Activated CD4-positive, alpha-beta T cell treated with anti-CD3 and anti-CD28 coated beads for 36 hours (primary cell): ENCODE measurements at regions not wholly inside any gene's neighbourhood (a gene's known extent, or its start where the extent isn't known, plus 50 kb on each side); places are given as distances from the start of the nearest gene placed in this dataset.

Experiments
- ATAC-seq: fragments of 200-7000 bp; cut with Tn5 transposase; one replicate; pipeline ENCODE4 v1.10.0; 2021; ENCODE audit warnings: mild to moderate bottlenecking, moderate library complexity
- CTCF ChIA-PET: fragments of 350-600 bp; sonication (Branson Sonifier 250); formaldehyde crosslinking; loops from one replicate; lab custom pipeline; 2021; ENCODE audit warnings: antibody characterized with exemption; lab: Charles Lee
- POLR2A ChIA-PET: fragments of 350-600 bp; sonication (Branson Sonifier 250); formaldehyde crosslinking; loops from one replicate; lab custom pipeline; 2021; ENCODE audit warnings: antibody characterized with exemption, inconsistent platforms; lab: Charles Lee
- DNase-seq: peaks from one replicate; pipeline ENCODE4 v3.0.0-alpha.2; 2020
- H3K27ac Mint-ChIP-seq: one replicate; pipeline ENCODE4 v1.8.0; 2021; ENCODE audit warnings: mixed read lengths
- H3K27me3 Mint-ChIP-seq: one replicate; pipeline ENCODE4 v1.8.0; 2021; ENCODE audit warnings: mixed read lengths
- H3K36me3 Mint-ChIP-seq: one replicate; pipeline ENCODE4 v1.8.0; 2021; ENCODE audit warnings: low read depth, mixed read lengths
- H3K4me1 Mint-ChIP-seq: one replicate; pipeline ENCODE4 v1.8.0; 2021; ENCODE audit warnings: mixed read lengths
- H3K4me3 Mint-ChIP-seq: one replicate; pipeline ENCODE4 v1.8.0; 2021; ENCODE audit warnings: mild to moderate bottlenecking, moderate library complexity, mixed read lengths
- H3K9me3 Mint-ChIP-seq: one replicate; pipeline ENCODE4 v1.8.0; 2021; ENCODE audit warnings: low read depth, mixed read lengths
- intact Hi-C, 2 experiments: fragments of 100-400 bp; cut with DNase I in 1 of 2; cut with micrococcal nuclease in 1 of 2; formaldehyde crosslinking; loops; one replicate each; pipeline versions ENCODE4 v1.14.2 to v1.15.1; 2022 to 2024; cut with DNase I, micrococcal nuclease

DNA sequence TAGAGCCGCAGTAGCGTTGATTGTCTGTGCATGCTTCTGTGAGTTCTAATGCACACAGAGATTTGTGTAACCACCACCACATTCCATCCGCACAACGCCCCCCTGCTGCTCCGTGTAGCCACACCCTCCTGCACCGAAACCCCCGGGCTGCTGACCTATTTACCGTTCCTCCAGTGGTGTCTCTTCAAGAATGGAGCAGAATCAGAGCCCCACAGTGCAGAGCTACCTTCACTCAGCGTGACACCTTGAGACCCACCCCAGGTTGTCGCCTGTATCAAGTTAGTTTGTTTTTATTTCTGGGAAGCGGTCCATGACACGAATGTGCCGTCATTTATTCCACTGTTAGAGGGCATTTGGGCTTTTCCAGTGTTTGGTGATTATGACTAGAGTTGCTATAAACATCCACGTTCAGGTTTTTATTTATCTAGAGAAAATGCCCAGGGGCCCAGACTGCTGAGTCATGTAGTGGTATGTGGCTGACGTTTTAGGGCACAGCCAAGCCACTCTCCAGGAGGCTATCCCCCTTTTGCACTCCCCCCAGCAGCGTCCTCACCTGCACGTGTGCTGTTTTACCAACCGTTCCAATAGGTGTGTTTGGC, 266.8 kb downstream of the NDUFA10 start:
- Mint-ChIP-seq H3K4me1 (peaks cover 11% of the 10 kb centered on the region), H3K4me3 (no peak overlapping the region)
- intact Hi-C loops, result no loop called here

DNA sequence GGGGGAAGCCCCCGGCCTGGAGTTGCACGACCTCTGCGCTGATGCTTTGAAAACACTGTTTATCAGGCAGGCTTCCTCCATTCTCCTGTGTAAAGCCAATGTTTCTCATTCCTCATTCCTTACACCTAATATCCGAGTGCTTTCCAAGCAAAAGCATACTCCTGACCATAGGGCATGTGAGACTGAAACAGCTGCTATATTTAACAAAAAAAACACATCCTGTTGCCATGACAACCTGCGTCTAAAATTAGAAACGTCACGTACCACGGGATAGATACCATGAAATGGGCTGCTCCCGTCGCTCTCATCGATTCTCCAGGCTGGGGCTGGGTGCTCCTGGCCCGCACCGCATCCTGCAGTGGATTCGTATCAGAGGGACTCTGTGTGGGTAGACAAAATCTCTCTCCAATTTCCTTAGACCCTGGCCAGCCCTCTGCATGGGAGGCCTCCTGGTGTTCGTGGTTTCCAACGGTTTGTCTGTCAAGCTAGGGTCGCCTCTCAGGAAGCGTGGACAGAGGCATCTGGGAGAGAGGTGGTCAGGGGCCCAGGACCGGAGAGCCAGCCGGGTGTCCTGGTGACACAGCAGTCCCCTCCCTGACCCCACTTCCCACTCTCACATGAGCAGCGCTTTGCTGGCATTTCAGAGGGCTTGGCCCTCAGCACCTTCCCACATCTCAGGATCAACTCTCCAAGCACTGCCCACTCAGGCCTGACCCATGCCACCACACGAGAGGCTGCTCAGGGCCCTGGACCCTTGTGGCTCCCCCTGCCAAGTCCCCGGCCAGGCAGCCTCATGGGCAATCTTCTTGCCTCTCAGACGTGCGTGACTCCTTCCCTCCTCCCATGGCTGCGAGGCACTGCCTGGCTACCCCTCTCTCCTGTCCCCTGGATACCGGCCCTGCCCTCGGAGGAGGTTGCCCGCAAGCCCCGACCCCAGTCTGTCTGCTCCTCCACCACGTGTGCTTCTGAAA, 268.1 kb downstream of the NDUFA10 start:
- CTCF ChIA-PET, result no interaction called here
- no peak overlapping the region for H3K4me3 Mint-ChIP-seq
- POLR2A ChIA-PET, result no interaction called here

More for the DNA sequence above, 266.8 kb downstream of the NDUFA10 start:
- ChIA-PET POLR2A (no interaction called here), CTCF (no interaction called here)
- ATAC-seq (no peak), DNase-seq (no peak)
- Mint-ChIP-seq H3K27me3 (no peaks in the 10 kb centered on the region), H3K36me3 (no peaks in the 10 kb centered on the region), H3K27ac (no peak overlapping the region), H3K9me3 (no peaks in the 10 kb centered on the region)

GRCh38 chr2:239756031-239756789, 268.9 kb downstream of the NDUFA10 start:
- intact Hi-C loops, result no loop called here
- Mint-ChIP-seq H3K9me3 (no peaks in the 10 kb centered on the region), H3K36me3 (no peaks in the 10 kb centered on the region), H3K4me3 (no peak overlapping the region), H3K27ac (no peak overlapping the region), H3K4me1 (peaks cover 22% of the 10 kb centered on the region), H3K27me3 (no peaks in the 10 kb centered on the region)
- DNase-seq (no peak), ATAC-seq (no peak)
- ChIA-PET POLR2A (interaction anchor here (0.6 kb wide), 1 partner anchor 41 kb away, joined by 3 read pairs; no protein-coding TSS in a partner anchor), CTCF (no interaction called here)

More for the DNA sequence above, 268.1 kb downstream of the NDUFA10 start:
- Mint-ChIP-seq H3K4me1 (peaks cover 14% of the 10 kb centered on the region), H3K27ac (peak overlapping the region; percentile 20), H3K27me3 (no peaks in the 10 kb centered on the region), H3K36me3 (no peaks in the 10 kb centered on the region), H3K9me3 (no peaks in the 10 kb centered on the region)
- DNase-seq (no peak), ATAC-seq (peak; percentile 39)
- intact Hi-C loops, result no loop called here

- Mint-ChIP-seq H3K4me3 (no peak overlapping the region), H3K27ac (no peak overlapping the region), H3K27me3 (no peaks in the 10 kb centered on the region), H3K36me3 (no peaks in the 10 kb centered on the region), H3K9me3 (no peaks in the 10 kb centered on the region), H3K4me1 (peaks cover 22% of the 10 kb centered on the region)
- intact Hi-C loops, result no loop called here
- DNase-seq (no peak), ATAC-seq (no peak)
- CTCF ChIA-PET, result no interaction called here
- POLR2A ChIA-PET, result no interaction called here
Measured at GRCh38 chr2:239753401-239753837, 271.7 kb downstream of the NDUFA10 start.

DNA sequence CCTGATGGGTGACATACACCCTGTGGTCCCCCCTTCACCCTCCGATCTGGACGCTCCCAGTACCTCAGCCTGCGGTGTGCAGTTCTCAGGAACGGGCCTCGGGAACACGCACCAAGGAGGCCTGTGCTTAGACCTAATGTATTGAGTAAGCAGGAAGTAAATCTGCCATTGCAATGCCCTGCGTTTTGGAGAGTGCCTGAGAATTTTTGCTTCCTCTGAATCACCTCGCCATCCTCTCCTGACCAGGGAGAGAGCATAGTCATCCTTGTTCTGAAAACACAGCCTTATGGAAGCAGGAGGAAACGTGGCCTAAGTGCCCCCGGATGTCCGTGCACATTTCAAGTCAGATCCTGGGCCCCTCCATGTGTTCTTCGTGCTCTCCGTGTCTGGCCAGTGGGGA, 272.2 kb downstream of the NDUFA10 start:
- POLR2A ChIA-PET, result no interaction called here
- H3K4me3 Mint-ChIP-seq, result no peak overlapping the region

GRCh38 chr2:239751679-239752355, 273.3 kb downstream of the NDUFA10 start:
- H3K36me3 Mint-ChIP-seq, result no peaks in the 10 kb centered on the region
- no peaks in the 10 kb centered on the region for H3K9me3 Mint-ChIP-seq
- ChIA-PET CTCF (no interaction called here), POLR2A (interaction anchor here (0.6 kb wide), 1 partner anchor 1895 kb away, joined by 3 read pairs; no protein-coding TSS in a partner anchor)
- DNase-seq (peak; percentile 77), ATAC-seq (peak; percentile 94)
- no peak overlapping the region for H3K4me3 Mint-ChIP-seq
- intact Hi-C loops, result no loop called here
- peaks cover 14% of the 10 kb centered on the region for H3K4me1 Mint-ChIP-seq
- H3K27ac Mint-ChIP-seq, result peak overlapping the region; percentile 38
- H3K27me3 Mint-ChIP-seq, result no peaks in the 10 kb centered on the region

More for the DNA sequence above, 272.2 kb downstream of the NDUFA10 start:
- Mint-ChIP-seq H3K36me3 (no peaks in the 10 kb centered on the region), H3K4me1 (peaks cover 22% of the 10 kb centered on the region), H3K9me3 (no peaks in the 10 kb centered on the region), H3K27ac (no peak overlapping the region), H3K27me3 (no peaks in the 10 kb centered on the region)
- intact Hi-C loops, result no loop called here
- DNase-seq (no peak), ATAC-seq (no peak)
- CTCF ChIA-PET, result interaction anchor here (1.0 kb wide), 1 partner anchor 10 kb away, joined by 3 read pairs; no protein-coding TSS in a partner anchor

DNA sequence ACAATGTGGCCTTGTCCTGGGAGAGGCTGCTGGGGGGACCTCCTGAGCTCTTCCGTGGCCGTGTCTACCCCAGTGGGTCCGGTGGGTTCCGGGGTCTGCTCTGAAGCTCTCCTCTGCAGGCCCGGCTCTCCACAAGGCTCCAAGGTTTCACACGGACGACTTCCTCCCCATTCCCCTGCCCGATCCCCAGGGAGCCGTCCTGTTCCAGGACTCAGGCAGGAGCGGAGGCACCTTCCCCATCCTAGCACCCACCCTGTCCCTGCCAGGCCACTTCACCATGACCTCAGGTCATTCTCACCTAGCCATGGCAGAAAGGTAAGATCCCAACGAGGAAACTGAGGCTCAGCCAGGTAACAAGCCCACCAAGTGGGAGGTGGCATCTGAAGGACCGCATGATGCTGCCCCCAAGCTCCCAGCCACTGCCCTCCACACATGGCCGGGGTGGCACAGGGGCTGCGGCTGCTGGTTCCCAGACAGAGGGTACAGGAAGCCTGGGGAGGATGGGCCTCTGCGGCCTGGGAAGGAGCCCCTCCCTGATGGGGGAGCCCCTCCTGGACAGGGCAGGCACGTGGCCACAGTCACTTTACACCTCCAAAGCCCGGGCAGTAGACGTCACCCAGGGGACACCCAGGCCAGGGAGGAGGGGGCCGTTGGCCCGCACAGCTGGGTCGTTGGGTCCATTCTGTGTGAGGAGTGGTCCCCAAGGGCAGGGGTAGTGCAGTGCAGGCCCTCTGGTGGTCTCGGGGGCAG, 274.0 kb downstream of the NDUFA10 start:
- H3K27ac Mint-ChIP-seq, result peak overlapping the region; percentile 38
- no peaks in the 10 kb centered on the region for H3K27me3 Mint-ChIP-seq
- ChIA-PET POLR2A (interaction anchor here (0.6 kb wide), 1 partner anchor 1894 kb away, joined by 3 read pairs; no protein-coding TSS in a partner anchor), CTCF (no interaction called here)
- H3K4me3 Mint-ChIP-seq, result no peak overlapping the region
- no peaks in the 10 kb centered on the region for H3K9me3 Mint-ChIP-seq
- intact Hi-C loops, result no loop called here
- no peak for DNase-seq
- H3K4me1 Mint-ChIP-seq, result peaks cover 11% of the 10 kb centered on the region
- peak; percentile 24 for ATAC-seq
- no peaks in the 10 kb centered on the region for H3K36me3 Mint-ChIP-seq

DNA sequence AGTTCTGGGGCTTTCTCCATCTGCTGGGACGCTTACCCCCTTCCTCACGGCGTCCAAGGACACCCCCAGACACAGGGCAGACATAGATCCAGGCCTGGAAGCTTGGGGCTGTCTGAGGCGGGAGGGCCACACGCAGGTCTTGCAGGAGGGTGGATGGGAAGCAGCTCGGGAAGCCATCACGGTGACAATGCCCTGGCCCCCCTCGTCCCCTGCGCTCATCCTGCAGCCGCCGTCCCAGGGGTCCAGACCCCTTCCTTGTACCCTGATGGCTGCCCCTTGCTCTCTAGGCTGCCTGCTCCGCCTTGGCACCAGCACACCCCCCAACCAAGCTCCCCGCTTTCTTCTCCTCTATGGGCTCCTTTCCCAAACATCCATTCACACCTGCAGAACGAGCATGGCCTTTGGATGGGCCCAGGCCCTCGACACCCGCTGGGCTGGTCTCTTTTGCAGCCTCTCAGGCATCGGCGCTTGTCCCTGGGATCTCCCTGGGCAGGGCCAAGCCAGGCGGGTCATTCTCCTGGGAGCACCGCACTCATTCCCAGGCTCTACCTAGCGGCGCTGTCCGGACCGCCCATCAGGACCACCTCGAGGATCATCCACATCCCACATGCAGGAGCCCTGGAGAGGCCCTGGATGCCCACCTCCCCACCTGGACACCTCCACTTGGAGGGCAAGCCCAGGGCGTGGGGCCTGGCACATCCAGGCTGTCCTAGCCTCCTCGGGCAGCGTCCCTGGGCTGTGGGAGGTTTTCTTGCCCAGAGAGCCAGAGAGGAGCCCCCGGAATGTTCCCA, 274.9 kb downstream of the NDUFA10 start:
- ChIA-PET CTCF (interaction anchor here (0.5 kb wide), 1 partner anchor 1165 kb away, joined by 3 read pairs; no protein-coding TSS in a partner anchor), POLR2A (no interaction called here)
- Mint-ChIP-seq H3K9me3 (no peaks in the 10 kb centered on the region), H3K27me3 (no peaks in the 10 kb centered on the region), H3K36me3 (no peaks in the 10 kb centered on the region), H3K4me1 (peaks cover 11% of the 10 kb centered on the region), H3K27ac (no peak overlapping the region), H3K4me3 (no peak overlapping the region)
- intact Hi-C loops, result no loop called here
- DNase-seq, result no peak
- ATAC-seq, result no peak

DNA sequence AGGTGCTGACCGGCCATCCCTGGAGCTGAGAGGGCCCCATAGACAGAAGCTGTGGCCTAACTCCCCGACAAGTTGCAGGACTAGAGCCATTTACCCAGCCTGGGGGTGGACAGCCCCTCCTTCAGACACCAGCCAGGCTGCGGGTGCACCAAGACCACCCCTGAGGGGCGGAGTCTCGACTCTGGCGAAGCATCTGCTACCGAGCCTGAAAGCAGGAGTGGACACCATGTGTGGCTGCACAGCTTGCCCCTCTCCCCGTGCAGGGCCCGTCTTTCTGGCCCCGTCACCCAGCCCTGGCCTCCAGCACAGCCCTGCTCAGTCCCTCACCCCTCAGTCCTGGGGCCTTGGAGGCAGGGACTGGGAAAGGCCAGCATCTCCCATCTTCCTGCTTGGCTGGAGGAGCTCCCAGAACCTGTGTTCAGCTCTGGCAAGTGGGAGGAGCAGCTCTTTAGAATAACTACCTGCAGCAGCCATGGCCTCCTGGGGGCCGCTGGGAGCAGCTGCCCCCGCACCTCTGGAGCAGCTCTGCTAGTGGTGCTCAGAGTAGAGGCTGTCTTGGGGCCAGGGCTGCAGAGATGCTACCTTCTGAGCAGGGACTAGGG, 275.8 kb downstream of the NDUFA10 start:
- H3K4me3 Mint-ChIP-seq, result no peak overlapping the region
- CTCF ChIA-PET, result no interaction called here
- H3K27ac Mint-ChIP-seq, result no peak overlapping the region
- no peak for ATAC-seq
- POLR2A ChIA-PET, result no interaction called here
- H3K36me3 Mint-ChIP-seq, result no peaks in the 10 kb centered on the region
- DNase-seq, result no peak
- no peaks in the 10 kb centered on the region for H3K9me3 Mint-ChIP-seq
- H3K27me3 Mint-ChIP-seq, result no peaks in the 10 kb centered on the region
- intact Hi-C loops, result loop anchor here in 1 of 2 experiments (10.0 kb wide), 1 partner anchor 715 kb away; no protein-coding TSS in a partner anchor
- H3K4me1 Mint-ChIP-seq, result peaks cover 11% of the 10 kb centered on the region
